ENCODE measurements at regions not wholly inside any gene's neighbourhood (a gene's known extent, or its start where the extent isn't known, plus 50 kb on each side); places are given as distances from the start of the nearest gene placed in this dataset.

DNA sequence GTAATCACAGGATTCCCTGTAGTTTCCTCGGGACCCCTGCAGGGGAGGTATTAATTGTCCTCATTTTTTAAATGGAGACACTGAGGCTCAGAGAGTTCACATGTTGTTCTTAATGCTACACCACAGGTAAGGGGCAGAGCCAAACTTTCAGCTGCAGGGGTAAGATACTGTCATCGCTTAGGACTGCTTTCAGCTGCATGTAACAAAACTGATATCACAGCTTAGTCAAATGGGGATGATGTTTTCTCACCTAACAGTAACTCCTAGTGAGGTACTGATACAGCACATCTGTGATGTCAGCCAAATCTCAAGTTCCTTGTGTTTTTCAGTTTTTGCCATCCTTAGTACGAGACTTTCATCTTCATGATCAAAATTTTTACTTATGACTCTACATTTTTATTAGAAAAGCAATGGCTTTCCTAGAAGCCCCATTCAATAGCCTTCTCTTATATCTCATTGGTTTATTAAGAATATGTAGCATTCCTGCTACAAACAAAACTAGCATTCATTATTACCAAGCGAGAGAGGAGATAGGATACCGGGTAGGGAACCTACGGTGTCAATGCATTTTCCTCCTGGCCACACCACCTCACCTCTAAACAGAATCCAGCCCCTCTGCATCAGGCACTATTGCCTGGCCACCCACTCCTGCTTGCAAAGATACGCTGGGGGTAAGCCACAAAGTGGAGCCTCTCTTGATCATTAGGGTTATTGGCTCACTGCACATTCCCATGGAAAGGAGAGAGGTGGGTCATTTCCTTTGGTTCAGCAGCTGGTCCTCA, 557.5 kb downstream of the CD83 start:
- ATAC-seq (no peak), DNase-seq (no peak)
- H3K27me3 ChIP-seq (ENCODE audit: insufficient read depth in 3 of 3, low read length in 2 of 3), result no peaks in the 10 kb centered on the region
- intact Hi-C loops (cut with DNase I), result no loop called here
- TF ChIP-seq, protein P1, sequence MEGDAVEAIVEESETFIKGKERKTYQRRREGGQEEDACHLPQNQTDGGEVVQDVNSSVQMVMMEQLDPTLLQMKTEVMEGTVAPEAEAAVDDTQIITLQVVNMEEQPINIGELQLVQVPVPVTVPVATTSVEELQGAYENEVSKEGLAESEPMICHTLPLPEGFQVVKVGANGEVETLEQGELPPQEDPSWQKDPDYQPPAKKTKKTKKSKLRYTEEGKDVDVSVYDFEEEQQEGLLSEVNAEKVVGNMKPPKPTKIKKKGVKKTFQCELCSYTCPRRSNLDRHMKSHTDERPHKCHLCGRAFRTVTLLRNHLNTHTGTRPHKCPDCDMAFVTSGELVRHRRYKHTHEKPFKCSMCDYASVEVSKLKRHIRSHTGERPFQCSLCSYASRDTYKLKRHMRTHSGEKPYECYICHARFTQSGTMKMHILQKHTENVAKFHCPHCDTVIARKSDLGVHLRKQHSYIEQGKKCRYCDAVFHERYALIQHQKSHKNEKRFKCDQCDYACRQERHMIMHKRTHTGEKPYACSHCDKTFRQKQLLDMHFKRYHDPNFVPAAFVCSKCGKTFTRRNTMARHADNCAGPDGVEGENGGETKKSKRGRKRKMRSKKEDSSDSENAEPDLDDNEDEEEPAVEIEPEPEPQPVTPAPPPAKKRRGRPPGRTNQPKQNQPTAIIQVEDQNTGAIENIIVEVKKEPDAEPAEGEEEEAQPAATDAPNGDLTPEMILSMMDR (IDR thresholded peaks at IDR 0.05), result no peak
- no peak overlapping the region for H3K27ac ChIP-seq
- peaks cover 11% of the 10 kb centered on the region for H3K4me1 ChIP-seq
- 95 to 98% (median 98%) methylated on average over 7 of the region's 7 CpGs for WGBS, 3 donors
- H3K9me3 ChIP-seq, result no peaks in the 10 kb centered on the region
- no peak overlapping the region for H3K4me3 ChIP-seq
- H3K36me3 ChIP-seq (ENCODE audit: insufficient read depth in 1 of 2, low read depth in 1 of 2), result no peaks in the 10 kb centered on the region

DNA sequence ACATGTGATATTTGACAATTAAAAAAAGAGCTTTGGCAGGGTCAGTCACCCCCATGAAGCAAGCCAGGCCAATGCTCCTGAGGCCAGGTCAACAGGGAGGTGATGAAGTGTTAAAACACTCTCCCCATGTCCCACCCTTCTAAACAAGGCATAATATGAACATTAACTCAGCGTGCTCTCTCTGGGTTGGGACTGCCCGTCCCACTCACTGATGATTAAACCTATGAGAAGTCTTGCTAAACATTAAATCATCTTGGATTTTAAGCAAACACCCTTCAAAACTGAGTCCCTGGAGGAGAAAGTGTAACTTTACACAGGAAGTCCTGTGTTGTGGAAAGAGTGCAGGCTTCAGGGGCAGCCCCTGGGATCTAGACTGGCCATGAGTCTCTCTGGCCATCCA, 558.5 kb downstream of the CD83 start:
- 82 to 90% (median 85%) methylated on average over 2 of the region's 2 CpGs for WGBS, 3 donors
- H3K9me3 ChIP-seq, result no peaks in the 10 kb centered on the region
- H3K27ac ChIP-seq, result no peak overlapping the region
- DNase-seq (no peak), ATAC-seq (no peak)
- H3K4me1 ChIP-seq, result peaks cover 11% of the 10 kb centered on the region
- no peak overlapping the region for H3K4me3 ChIP-seq
- TF ChIP-seq, protein P1 (IDR thresholded peaks at IDR 0.05), result no peak
- H3K27me3 ChIP-seq (ENCODE audit: insufficient read depth in 3 of 3, low read length in 2 of 3), result no peaks in the 10 kb centered on the region
- H3K36me3 ChIP-seq (ENCODE audit: insufficient read depth in 1 of 2, low read depth in 1 of 2), result no peaks in the 10 kb centered on the region
- intact Hi-C loops (cut with DNase I), result no loop called here

DNA sequence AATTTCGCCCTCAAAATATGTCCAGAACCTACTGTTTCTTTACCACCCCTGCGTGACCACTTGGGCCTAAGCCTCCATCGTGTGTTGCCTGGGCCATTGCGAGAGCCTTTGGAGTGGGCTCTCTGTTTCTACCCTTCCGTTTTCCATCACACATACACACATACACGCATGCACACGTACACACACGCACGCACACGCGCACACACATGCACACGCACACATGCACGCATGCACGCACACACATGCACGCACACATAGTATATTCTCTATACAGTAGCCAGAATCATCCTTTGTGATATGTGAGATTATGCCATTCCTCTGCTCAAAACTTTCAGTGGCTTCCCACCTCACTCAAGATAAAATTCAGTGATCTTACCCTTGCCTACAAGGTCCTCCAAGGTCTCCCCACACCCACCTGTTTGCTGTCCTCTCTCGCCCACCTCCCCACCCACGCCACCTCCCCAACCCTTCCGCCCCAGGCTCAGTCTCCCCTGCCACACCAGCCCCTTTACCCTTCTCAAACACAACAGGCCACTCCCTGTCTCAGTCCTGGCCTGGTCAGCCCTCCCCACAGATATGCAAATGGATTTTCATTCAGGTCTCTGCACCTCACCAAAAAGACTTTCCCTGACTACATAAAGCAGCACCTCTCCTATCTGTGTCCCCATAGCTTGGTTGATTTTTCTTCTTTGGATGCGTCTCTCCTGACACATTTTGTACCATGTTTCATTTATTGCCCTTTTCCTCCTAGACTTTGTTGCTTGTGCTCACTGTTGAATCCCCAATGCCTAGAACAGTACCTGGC, 559.6 kb downstream of the CD83 start:
- intact Hi-C loops (cut with DNase I), result no loop called here
- WGBS, 3 donors, result 97 to 98% (median 97%) methylated on average over 19 of the region's 19 CpGs

DNA sequence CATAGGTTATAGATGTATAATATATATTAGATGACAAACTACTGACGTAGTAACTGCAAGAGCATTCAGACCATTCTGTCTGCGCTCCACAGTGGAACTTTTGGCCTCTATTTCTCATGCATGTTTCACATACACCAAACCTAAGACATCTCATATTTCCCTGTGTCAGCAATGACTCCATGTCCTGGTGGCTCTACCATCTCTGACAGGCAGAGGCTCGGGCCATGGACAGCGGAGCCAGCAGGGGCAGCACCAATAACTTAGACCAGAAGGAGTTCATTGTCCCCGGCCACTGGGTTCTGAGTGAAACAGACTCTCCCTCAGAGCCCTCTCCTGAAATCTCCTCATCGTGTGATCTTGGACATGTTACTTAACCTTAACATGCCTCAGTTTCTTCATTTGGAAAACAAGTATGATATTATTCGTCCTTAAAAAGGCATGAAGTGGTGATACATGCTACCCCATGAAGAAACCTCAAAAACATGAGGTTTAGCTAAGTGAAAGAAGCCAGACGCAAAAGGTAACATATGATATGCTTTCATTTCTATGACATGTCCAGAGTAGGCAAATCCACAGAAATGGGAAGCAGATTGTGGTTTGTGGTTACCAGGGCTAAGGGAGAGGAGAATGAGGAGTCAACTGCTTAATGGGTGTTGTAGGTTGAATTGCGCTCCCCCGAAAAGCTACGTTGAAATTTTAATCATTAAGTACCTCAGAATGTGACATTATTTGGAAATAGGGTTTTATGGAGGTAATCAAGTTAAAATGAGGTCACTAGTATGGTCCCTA, 564.0 kb upstream of the JARID2 start:
- no peaks in the 10 kb centered on the region for H3K9me3 ChIP-seq
- no peak for ATAC-seq
- intact Hi-C loops (cut with DNase I), result no loop called here
- no peak overlapping the region for H3K4me3 ChIP-seq
- no peak overlapping the region for H3K27ac ChIP-seq
- TF ChIP-seq, protein P1 (IDR thresholded peaks at IDR 0.05), result no peak
- DNase-seq, result no peak
- H3K27me3 ChIP-seq (ENCODE audit: insufficient read depth in 3 of 3, low read length in 2 of 3), result no peaks in the 10 kb centered on the region
- no peaks in the 10 kb centered on the region for H3K4me1 ChIP-seq
- 83 to 89% (median 87%) methylated on average over 11 of the region's 11 CpGs for whole genome bisulfite sequencing, 3 donors
- no peaks in the 10 kb centered on the region for H3K36me3 ChIP-seq (ENCODE audit: insufficient read depth in 1 of 2, low read depth in 1 of 2)

More for the DNA sequence above, 559.6 kb downstream of the CD83 start:
- no peaks in the 10 kb centered on the region for H3K27me3 ChIP-seq (ENCODE audit: insufficient read depth in 3 of 3, low read length in 2 of 3)
- no peaks in the 10 kb centered on the region for H3K36me3 ChIP-seq (ENCODE audit: insufficient read depth in 1 of 2, low read depth in 1 of 2)
- no peak overlapping the region for H3K4me3 ChIP-seq
- TF ChIP-seq, protein P1 (IDR thresholded peaks at IDR 0.05), result no peak
- H3K4me1 ChIP-seq, result peaks cover 4% of the 10 kb centered on the region
- DNase-seq (no peak), ATAC-seq (no peak)
- no peaks in the 10 kb centered on the region for H3K9me3 ChIP-seq
- no peak overlapping the region for H3K27ac ChIP-seq
